ENCODE measurements at regions not wholly inside any gene's neighbourhood (a gene's known extent, or its start where the extent isn't known, plus 50 kb on each side); places are given as distances from the start of the nearest gene placed in this dataset.
A peak's percentile ranks its signal among the peaks of the same experiment; 100 is the strongest.

DNA sequence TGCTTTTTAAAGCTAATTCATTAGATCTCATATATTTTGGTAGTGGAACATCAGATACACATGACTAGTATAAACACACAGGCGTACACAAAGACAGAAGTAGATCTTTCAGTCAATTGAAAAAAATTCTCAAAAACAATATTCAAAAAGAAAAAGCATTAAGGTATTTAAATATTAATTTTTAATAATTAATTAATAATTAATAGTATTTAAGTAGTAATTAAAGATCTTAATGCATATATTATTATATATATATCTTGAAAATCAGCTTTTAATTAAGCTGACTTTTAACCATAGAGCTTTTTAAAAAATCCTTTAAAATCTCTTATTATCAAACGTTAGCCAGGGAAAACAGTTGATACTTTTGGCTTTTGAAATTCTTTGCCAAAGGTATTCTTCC lies 489.4 kb upstream of the PCDH20 start:
- no peaks in the 10 kb centered on the region for H3K27me3 Mint-ChIP-seq (ENCODE audit: low read depth)
- peaks cover 50% of the 10 kb centered on the region for H3K4me1 Mint-ChIP-seq
- no peak for ATAC-seq
- TF ChIP-seq RELA (CRISPR knock-in tag; IDR thresholded peaks at IDR 0.05; ENCODE audit: borderline replicate concordance): no peak
- TF ChIP-seq RORB (CRISPR knock-in tag; IDR thresholded peaks at IDR 0.05): no peak
- TF ChIP-seq HMGA2 (CRISPR knock-in tag; IDR thresholded peaks at IDR 0.05): peak; percentile 94
- no peak for TF ChIP-seq ZNF219 (CRISPR knock-in tag; IDR thresholded peaks at IDR 0.05; ENCODE audit: borderline replicate concordance)
- no peak for TF ChIP-seq JAZF1 (CRISPR knock-in tag; IDR thresholded peaks at IDR 0.05)
- TF ChIP-seq, protein P1, sequence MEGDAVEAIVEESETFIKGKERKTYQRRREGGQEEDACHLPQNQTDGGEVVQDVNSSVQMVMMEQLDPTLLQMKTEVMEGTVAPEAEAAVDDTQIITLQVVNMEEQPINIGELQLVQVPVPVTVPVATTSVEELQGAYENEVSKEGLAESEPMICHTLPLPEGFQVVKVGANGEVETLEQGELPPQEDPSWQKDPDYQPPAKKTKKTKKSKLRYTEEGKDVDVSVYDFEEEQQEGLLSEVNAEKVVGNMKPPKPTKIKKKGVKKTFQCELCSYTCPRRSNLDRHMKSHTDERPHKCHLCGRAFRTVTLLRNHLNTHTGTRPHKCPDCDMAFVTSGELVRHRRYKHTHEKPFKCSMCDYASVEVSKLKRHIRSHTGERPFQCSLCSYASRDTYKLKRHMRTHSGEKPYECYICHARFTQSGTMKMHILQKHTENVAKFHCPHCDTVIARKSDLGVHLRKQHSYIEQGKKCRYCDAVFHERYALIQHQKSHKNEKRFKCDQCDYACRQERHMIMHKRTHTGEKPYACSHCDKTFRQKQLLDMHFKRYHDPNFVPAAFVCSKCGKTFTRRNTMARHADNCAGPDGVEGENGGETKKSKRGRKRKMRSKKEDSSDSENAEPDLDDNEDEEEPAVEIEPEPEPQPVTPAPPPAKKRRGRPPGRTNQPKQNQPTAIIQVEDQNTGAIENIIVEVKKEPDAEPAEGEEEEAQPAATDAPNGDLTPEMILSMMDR (IDR thresholded peaks at IDR 0.05): no peak
- TF ChIP-seq, protein P2, sequence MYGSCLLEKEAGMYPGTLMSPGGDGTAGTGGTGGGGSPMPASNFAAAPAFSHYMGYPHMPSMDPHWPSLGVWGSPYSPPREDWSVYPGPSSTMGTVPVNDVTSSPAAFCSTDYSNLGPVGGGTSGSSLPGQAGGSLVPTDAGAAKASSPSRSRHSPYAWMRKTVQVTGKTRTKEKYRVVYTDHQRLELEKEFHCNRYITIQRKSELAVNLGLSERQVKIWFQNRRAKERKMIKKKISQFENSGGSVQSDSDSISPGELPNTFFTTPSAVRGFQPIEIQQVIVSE (CRISPR knock-in tag; IDR thresholded peaks at IDR 0.05; ENCODE audit: borderline replicate concordance): no peak
- TF ChIP-seq, protein P3, sequence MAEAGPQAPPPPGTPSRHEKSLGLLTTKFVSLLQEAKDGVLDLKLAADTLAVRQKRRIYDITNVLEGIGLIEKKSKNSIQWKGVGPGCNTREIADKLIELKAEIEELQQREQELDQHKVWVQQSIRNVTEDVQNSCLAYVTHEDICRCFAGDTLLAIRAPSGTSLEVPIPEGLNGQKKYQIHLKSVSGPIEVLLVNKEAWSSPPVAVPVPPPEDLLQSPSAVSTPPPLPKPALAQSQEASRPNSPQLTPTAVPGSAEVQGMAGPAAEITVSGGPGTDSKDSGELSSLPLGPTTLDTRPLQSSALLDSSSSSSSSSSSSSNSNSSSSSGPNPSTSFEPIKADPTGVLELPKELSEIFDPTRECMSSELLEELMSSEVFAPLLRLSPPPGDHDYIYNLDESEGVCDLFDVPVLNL (CRISPR knock-in tag; IDR thresholded peaks at IDR 0.05; ENCODE audit: borderline replicate concordance, low read depth): no peak
- H3K27ac Mint-ChIP-seq: no peak overlapping the region
- H3K9me3 Mint-ChIP-seq: peaks cover 13% of the 10 kb centered on the region
- peaks cover 5% of the 10 kb centered on the region for H3K36me3 Mint-ChIP-seq
- POLR2A ChIA-PET: no interaction called here
- DNase-seq (ENCODE audit: low spot score): no peak
- CTCF ChIA-PET: interaction anchor here (1.0 kb wide), 1 partner anchor 49 kb away, joined by 4 read pairs; no protein-coding TSS in a partner anchor
- H3K4me3 Mint-ChIP-seq: no peak overlapping the region

DNA sequence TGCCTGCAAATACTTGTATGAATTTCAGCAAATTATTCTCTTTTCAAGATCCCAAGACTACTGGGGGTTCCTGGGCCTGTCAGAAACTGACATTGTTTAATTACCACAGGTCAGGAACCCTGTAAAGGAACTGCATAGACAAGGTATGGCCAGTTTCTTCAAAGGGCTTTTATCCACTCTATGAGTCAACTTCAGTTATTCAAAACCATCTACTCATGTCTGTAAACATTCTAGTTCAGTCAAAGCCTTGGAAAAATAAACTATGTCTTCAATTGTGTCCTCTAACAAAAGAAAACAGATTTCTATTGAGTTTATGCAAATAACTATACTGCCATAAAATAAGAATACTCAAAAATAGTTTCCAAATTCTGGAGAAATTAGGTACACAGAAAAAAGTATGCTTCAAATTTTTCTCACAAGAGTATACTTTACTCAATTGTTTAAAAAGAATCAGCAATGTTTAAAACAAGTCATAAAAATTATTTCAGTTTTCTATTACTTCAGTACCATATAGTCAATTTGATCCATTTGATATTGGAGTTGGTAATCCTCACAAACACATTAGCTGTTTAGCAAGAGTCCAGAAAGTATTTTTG lies 486.4 kb upstream of the PCDH20 start:
- Mint-ChIP-seq H3K4me3 (no peak overlapping the region), H3K36me3 (peaks cover 5% of the 10 kb centered on the region), H3K27ac (no peak overlapping the region), H3K27me3 (ENCODE audit: low read depth) (no peaks in the 10 kb centered on the region), H3K4me1 (peaks cover 27% of the 10 kb centered on the region), H3K9me3 (peaks cover 9% of the 10 kb centered on the region)
- CTCF ChIA-PET: no interaction called here
- TF ChIP-seq, protein P4, sequence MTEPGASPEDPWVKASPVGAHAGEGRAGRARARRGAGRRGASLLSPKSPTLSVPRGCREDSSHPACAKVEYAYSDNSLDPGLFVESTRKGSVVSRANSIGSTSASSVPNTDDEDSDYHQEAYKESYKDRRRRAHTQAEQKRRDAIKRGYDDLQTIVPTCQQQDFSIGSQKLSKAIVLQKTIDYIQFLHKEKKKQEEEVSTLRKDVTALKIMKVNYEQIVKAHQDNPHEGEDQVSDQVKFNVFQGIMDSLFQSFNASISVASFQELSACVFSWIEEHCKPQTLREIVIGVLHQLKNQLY (CRISPR knock-in tag; IDR thresholded peaks at IDR 0.05): no peak
- TF ChIP-seq FOXK1 (CRISPR knock-in tag; IDR thresholded peaks at IDR 0.05): no peak
- no peak for TF ChIP-seq ESRRA (CRISPR knock-in tag; IDR thresholded peaks at IDR 0.05; ENCODE audit: borderline replicate concordance)
- no peak for TF ChIP-seq PRRX2 (CRISPR knock-in tag; IDR thresholded peaks at IDR 0.05)
- no peak for TF ChIP-seq ZNF219 (CRISPR knock-in tag; IDR thresholded peaks at IDR 0.05; ENCODE audit: borderline replicate concordance)
- TF ChIP-seq, protein P1 (IDR thresholded peaks at IDR 0.05): no peak
- TF ChIP-seq, protein P5, sequence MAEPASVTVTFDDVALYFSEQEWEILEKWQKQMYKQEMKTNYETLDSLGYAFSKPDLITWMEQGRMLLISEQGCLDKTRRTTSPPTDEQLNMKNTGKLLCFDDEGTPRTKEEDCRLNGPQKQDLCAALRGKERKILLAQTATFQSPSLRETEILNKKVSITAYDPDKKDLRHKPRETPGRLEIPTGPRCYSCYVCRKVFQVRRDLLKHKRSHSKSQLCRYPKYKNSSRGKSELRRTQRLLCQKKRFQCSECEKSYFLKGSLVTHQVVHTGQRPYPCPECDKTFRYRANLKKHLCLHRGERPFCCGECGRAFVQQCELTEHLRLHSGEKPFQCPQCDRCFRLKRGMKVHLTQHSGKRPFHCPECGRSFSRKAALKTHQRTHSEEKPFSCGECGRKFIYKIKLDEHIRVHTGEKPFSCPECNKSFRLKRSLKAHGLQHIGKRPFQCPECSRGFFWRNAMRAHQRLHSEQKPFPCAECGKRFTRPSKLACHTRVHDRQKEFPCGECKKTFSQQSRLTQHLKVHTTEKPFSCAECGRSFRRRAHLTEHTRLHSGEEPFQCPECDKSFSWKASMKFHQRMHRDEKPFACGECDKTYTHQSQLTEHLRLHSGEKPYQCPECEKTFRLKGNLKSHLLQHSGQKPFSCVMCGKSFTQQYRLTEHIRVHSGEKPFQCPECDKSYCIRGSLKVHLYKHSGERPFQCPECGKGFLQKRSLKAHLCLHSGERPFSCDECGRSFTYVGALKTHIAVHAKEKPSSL (CRISPR knock-in tag; conservative IDR thresholded peaks at IDR 0.05): no peak
- no peak for TF ChIP-seq ELF4 (CRISPR knock-in tag; IDR thresholded peaks at IDR 0.05; ENCODE audit: low read depth)
- no peak for TF ChIP-seq NFE2L1 (CRISPR knock-in tag; IDR thresholded peaks at IDR 0.05)
- no peak for ATAC-seq
- no peak for DNase-seq (ENCODE audit: low spot score)
- POLR2A ChIA-PET: no interaction called here
